IMR-90 (cell line): ENCODE measurements at regions not wholly inside any gene's neighbourhood (a gene's known extent, or its start where the extent isn't known, plus 50 kb on each side); places are given as distances from the start of the nearest gene placed in this dataset.

Source experiments
- CTCF ChIP-seq: conservative IDR thresholded peaks from 2 replicates; pipeline ENCODE4 v1.5.1; 2012; ENCODE audit warnings: mild to moderate bottlenecking, low read depth, low read length, improper control_type of control experiment
- RAD21 ChIP-seq: IDR thresholded peaks from 2 replicates; pipeline ENCODE4 v1.6.1; 2012; ENCODE audit warnings: low read length, improper control_type of control experiment

- no peak for TF ChIP-seq CTCF
- no peak for TF ChIP-seq RAD21
Observed at GRCh38 chr9:8101607-8102006, 302.0 kb upstream of the DMAC1 start.
